ENCODE measurements at regions not wholly inside any gene's neighbourhood (a gene's known extent, or its start where the extent isn't known, plus 50 kb on each side); places are given as distances from the start of the nearest gene placed in this dataset.

- no peaks in the 10 kb centered on the region for H3K27me3 ChIP-seq (ENCODE audit: insufficient read depth, low read length)
- no peak overlapping the region for H4K5ac ChIP-seq (ENCODE audit: insufficient read length, low read depth, low read length)
- H3K9me3 ChIP-seq (ENCODE audit: control insufficient read depth, low read depth, low read length), result no peaks in the 10 kb centered on the region
- H3K4me3 Mint-ChIP-seq, result no peak overlapping the region
- no CpG with 5 or more reads among the region's 4 CpGs for WGBS (ENCODE audit: extremely low coverage, insufficient read length, low lambda C conversion rate)
- DNase-seq, result no peak
- H3K27ac Mint-ChIP-seq, result no peak overlapping the region
- H2AK5ac ChIP-seq (ENCODE audit: insufficient read length, low read length), result no peak overlapping the region
- H3K4me1 ChIP-seq (ENCODE audit: insufficient read depth, low read length), result no peaks in the 10 kb centered on the region
- H3K27me3 Mint-ChIP-seq (ENCODE audit: low read depth), result no peaks in the 10 kb centered on the region
- H3K18ac ChIP-seq (ENCODE audit: insufficient read length, low read depth, low read length), result no peak overlapping the region
- H3K14ac ChIP-seq (ENCODE audit: insufficient read depth, low read length), result no peak overlapping the region; the same call in 1 of the 2 replicates
- H4K91ac ChIP-seq (ENCODE audit: insufficient read length, low read depth, low read length), result no peak overlapping the region
- H3K79me1 ChIP-seq (ENCODE audit: insufficient read depth, low read depth, low read length, poor library complexity, severe bottlenecking), result no peaks in the 10 kb centered on the region
- H3K9ac ChIP-seq (ENCODE audit: extremely low read depth, insufficient read length, low read length), result no peak overlapping the region
- no peaks in the 10 kb centered on the region for H3K23me2 ChIP-seq (ENCODE audit: insufficient read length, low read depth, low read length, poor library complexity, severe bottlenecking)
- no peaks in the 10 kb centered on the region for H3K36me3 Mint-ChIP-seq (ENCODE audit: insufficient read depth in 1 of 3, low read depth in 3 of 3)
- H2BK12ac ChIP-seq (ENCODE audit: insufficient read length, low read depth, low read length), result no peak overlapping the region
- no peak overlapping the region for H4K8ac ChIP-seq (replicated peaks; ENCODE audit: insufficient read length, low read depth, low read length)
- peaks cover 0 to 2% of the 10 kb centered on the region in 2 experiments; a peak in 3 of 5 replicates for H3K9me3 Mint-ChIP-seq
- H3K4me2 ChIP-seq (ENCODE audit: insufficient read depth, insufficient read length, low read length), result no peak overlapping the region
- no peak overlapping the region for H3K27ac ChIP-seq (ENCODE audit: insufficient read length, low read depth, low read length)
- peaks cover 4 to 10% of the 10 kb centered on the region in 2 experiments for H3K4me1 Mint-ChIP-seq
- no peak overlapping the region for H2BK120ac ChIP-seq (ENCODE audit: low read depth, low read length, poor library complexity, severe bottlenecking)
- no peaks in the 10 kb centered on the region for H3K79me2 ChIP-seq (ENCODE audit: insufficient read depth, low read length)
- no peak overlapping the region for H3K23ac ChIP-seq (ENCODE audit: insufficient read length, low read depth, low read length)
- H3T11ph ChIP-seq (ENCODE audit: low read length), result no peak overlapping the region
- no peak overlapping the region for H2AFZ ChIP-seq (ENCODE audit: low read length)
- no peak overlapping the region for H2BK5ac ChIP-seq (ENCODE audit: insufficient read length, low read length)
- no peak overlapping the region for H3K56ac ChIP-seq (ENCODE audit: insufficient read length, low read depth, low read length)
- TF ChIP-seq CTCF (conservative IDR thresholded peaks at IDR 0.05), result no peak
- no peaks in the 10 kb centered on the region for H4K20me1 ChIP-seq (ENCODE audit: control insufficient read depth, insufficient read depth, insufficient read length)
- no peak overlapping the region for H2BK20ac ChIP-seq (ENCODE audit: low read depth, low read length, poor library complexity, severe bottlenecking)
- no peak overlapping the region for H2BK15ac ChIP-seq (ENCODE audit: low read depth, low read length)
- H3K4ac ChIP-seq (ENCODE audit: low read depth, low read length), result no peak overlapping the region
Observed at GRCh38 chr5:17897776-17898175, 263.5 kb downstream of the TAF11L14 start.

Measured in H9 (cell line).